ENCODE measurements at regions not wholly inside any gene's neighbourhood (a gene's known extent, or its start where the extent isn't known, plus 50 kb on each side); places are given as distances from the start of the nearest gene placed in this dataset.

GRCh38 chr12:24143928-24144327 lies 194.5 kb upstream of the SOX5 start (continued):
- TF ChIP-seq ZKSCAN1 (IDR thresholded peaks at IDR 0.05; ENCODE audit: low read depth, low read length): no peak
- no peak for TF ChIP-seq KLF6 (CRISPR knock-in tag; IDR thresholded peaks at IDR 0.05; ENCODE audit: borderline replicate concordance)
- TF ChIP-seq WHSC1 (IDR thresholded peaks at IDR 0.05; ENCODE audit: low read length): no peak
- no peak for TF ChIP-seq ARID2 (IDR thresholded peaks at IDR 0.05)

GRCh38 chr12:24139035-24139434 lies 189.6 kb upstream of the SOX5 start:
- H3K4me1 ChIP-seq (replicated peaks in 1 of 2; ENCODE audit: control insufficient read depth in 2 of 2, insufficient read depth in 2 of 2, low read length in 2 of 2): no peaks in the 10 kb centered on the region
- H4K20me1 ChIP-seq (replicated peaks; ENCODE audit: control insufficient read depth, insufficient read depth, low read length): no peaks in the 10 kb centered on the region
- H3K36me3 ChIP-seq (ENCODE audit: control insufficient read depth, insufficient read depth, low read length): no peaks in the 10 kb centered on the region
- intact Hi-C loops (cut with micrococcal nuclease): no loop called here
- H3K79me2 ChIP-seq (ENCODE audit: control insufficient read depth, insufficient read depth, low read length): no peaks in the 10 kb centered on the region
- H3K27ac ChIP-seq (ENCODE audit: extremely low read depth, low read depth, low read length): no peak overlapping the region
- WGBS (ENCODE audit: insufficient coverage, low coverage, missing lambda C conversion rate): 8% methylated on average over 9 of the region's 9 CpGs
- no peaks in the 10 kb centered on the region for H3K9me3 ChIP-seq (replicated peaks; ENCODE audit: control insufficient read depth, insufficient read depth, low read depth, low read length)
- FAIRE-seq (no peak), ATAC-seq (no peak), DNase-seq (ENCODE audit: extremely low read depth in 1 of 4, low spot score in 3 of 4) (no peak)
- in situ Hi-C loops (cut with MboI): no loop called here
- ChIA-PET POLR2A (no interaction called here), CTCF (ENCODE audit: low intra/inter-chr PET ratio) (no interaction called here)
- no peak overlapping the region for H2AFZ ChIP-seq (ENCODE audit: low read depth, low read length)
- BruUV-seq (replicated peaks): no TSS peak
- 0 out of 5 replicates have a peak, but pooled peaks cover 0 to 2% of the 10 kb centered on the region in 2 experiments for H3K27me3 ChIP-seq (ENCODE audit: control insufficient read depth in 2 of 2, insufficient read depth in 2 of 2, low read length in 2 of 2)
- no peak overlapping the region for H3K4me2 ChIP-seq (ENCODE audit: insufficient read depth, low read length)
- no peak overlapping the region for H3K4me3 ChIP-seq
- no peak overlapping the region for H3K9ac ChIP-seq (ENCODE audit: insufficient read depth in 1 of 2, low read depth in 2 of 2, low read length in 2 of 2)
- TF ChIP-seq SMAD1 (IDR thresholded peaks at IDR 0.05; ENCODE audit: low read depth, low read length, partially characterized antibody): no peak
- no peak for TF ChIP-seq MED1 (CRISPR knock-in tag; IDR thresholded peaks at IDR 0.05; ENCODE audit: borderline replicate concordance)
- no peak for TF ChIP-seq BRD4 (IDR thresholded peaks at IDR 0.05)
- TF ChIP-seq RAD21 (CRISPR knock-in tag; conservative IDR thresholded peaks at IDR 0.05 in 1 of 2, IDR thresholded peaks at IDR 0.05 in 1 of 2): no peak
- TF ChIP-seq ZNF184 (CRISPR knock-in tag; IDR thresholded peaks at IDR 0.05): no peak
- no peak for TF ChIP-seq C11orf30 (IDR thresholded peaks at IDR 0.05; ENCODE audit: low read depth)
- no peak for TF ChIP-seq WHSC1 (IDR thresholded peaks at IDR 0.05; ENCODE audit: low read length)
- no peak for TF ChIP-seq EWSR1 (IDR thresholded peaks at IDR 0.05; ENCODE audit: borderline replicate concordance, low read depth, partially characterized antibody)
- no peak for TF ChIP-seq CUX1 (CRISPR knock-in tag; IDR thresholded peaks at IDR 0.05)
- no peaks in the 10 kb centered on the region for H3K9me1 ChIP-seq (ENCODE audit: control insufficient read depth, insufficient read depth, low read length)
